Calu3 (cell line): ENCODE measurements at regions not wholly inside any gene's neighbourhood (a gene's known extent, or its start where the extent isn't known, plus 50 kb on each side); places are given as distances from the start of the nearest gene placed in this dataset.

Experiments used
- BruUV-seq: library from RNA; stranded (reverse); fragments of 400-500 nt; replicated peaks from 2 replicates; lab custom pipeline; 2021; lab: Mats Ljungman, UMichigan
- CTCF ChIA-PET: fragments of 300-600 bp; sonication (Branson Sonifier 250); formaldehyde crosslinking; loops from one replicate; lab custom pipeline; 2022; ENCODE audit warnings: antibody characterized with exemption; lab: Charles Lee
- DNase-seq: peaks from one replicate; pipeline ENCODE4 v3.0.0; 2022
- H3K27ac Mint-ChIP-seq: one replicate; pipeline ENCODE4 v1.8.0; 2022; ENCODE audit warnings: mixed read lengths; ENCODE audit not compliant: unreplicated experiment
- H3K27me3 Mint-ChIP-seq: one replicate; pipeline ENCODE4 v1.8.0; 2022; ENCODE audit warnings: mixed read lengths; ENCODE audit not compliant: unreplicated experiment
- H3K36me3 Mint-ChIP-seq: one replicate; pipeline ENCODE4 v1.8.0; 2022; ENCODE audit warnings: mild to moderate bottlenecking, moderate library complexity, mixed read lengths; ENCODE audit not compliant: insufficient read depth, unreplicated experiment
- H3K4me1 Mint-ChIP-seq: one replicate; pipeline ENCODE4 v1.8.0; 2022; ENCODE audit warnings: mild to moderate bottlenecking, low read depth, mixed read lengths; ENCODE audit not compliant: unreplicated experiment
- H3K4me3 Mint-ChIP-seq: one replicate; pipeline ENCODE4 v1.8.0; 2022; ENCODE audit warnings: mild to moderate bottlenecking, low read depth, moderate library complexity, mixed read lengths; ENCODE audit not compliant: unreplicated experiment
- H3K9me3 Mint-ChIP-seq: one replicate; pipeline ENCODE4 v1.8.0; 2022; ENCODE audit warnings: low read depth, mixed read lengths; ENCODE audit not compliant: unreplicated experiment
- intact Hi-C: fragments of 100-400 bp; cut with micrococcal nuclease; formaldehyde crosslinking; loops from one replicate; pipeline ENCODE4 v1.10.0; 2022; ENCODE audit not compliant: unreplicated experiment
- TF ChIP-seq, protein P1 (sequence below): fragments of 200-600 bp; IDR thresholded peaks from one replicate; pipeline ENCODE4 v1.8.0; 2022; ENCODE audit warnings: antibody characterized with exemption; ENCODE audit not compliant: unreplicated experiment

DNA sequence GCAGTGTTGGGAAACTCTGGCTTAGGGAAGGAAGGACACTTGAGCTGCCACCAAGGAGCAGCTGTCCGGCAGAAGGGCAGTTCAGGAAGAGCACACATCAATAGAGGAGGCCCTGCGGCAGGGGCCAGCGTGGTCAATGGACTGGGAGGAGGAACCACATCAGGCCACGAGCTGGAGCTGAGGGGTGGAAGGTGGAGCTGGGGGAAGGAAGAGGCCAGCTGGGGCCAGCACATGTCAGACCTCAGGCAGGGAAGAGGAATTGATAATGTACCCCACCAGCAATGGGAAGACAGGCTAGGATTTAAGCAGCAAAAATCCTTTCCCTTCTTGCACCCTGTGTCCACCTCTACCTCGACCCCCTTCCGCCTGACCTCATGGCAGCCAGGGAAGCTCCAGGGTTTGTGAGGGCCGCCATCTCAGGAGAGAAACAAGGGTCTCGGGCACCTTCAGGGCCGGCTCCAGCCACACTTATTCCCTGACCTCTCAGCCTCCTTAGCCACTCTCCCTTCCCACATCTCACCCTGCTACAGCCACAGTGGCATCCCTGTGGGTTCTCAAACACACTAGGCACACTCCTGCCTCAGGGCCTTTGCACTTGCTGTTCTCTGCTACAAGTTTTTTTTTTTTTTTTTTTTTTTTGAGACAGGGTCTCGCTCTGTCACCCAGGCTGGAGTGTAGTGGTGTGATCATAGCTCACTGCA is 157.8 kb upstream of the GRK3 start:
- H3K27me3 Mint-ChIP-seq, result peaks cover 10% of the 10 kb centered on the region
- no peak overlapping the region for H3K27ac Mint-ChIP-seq
- no peaks in the 10 kb centered on the region for H3K9me3 Mint-ChIP-seq
- no peak overlapping the region for H3K4me3 Mint-ChIP-seq
- H3K4me1 Mint-ChIP-seq, result peaks cover 22% of the 10 kb centered on the region
- DNase-seq, result no peak
- TF ChIP-seq, protein P1, sequence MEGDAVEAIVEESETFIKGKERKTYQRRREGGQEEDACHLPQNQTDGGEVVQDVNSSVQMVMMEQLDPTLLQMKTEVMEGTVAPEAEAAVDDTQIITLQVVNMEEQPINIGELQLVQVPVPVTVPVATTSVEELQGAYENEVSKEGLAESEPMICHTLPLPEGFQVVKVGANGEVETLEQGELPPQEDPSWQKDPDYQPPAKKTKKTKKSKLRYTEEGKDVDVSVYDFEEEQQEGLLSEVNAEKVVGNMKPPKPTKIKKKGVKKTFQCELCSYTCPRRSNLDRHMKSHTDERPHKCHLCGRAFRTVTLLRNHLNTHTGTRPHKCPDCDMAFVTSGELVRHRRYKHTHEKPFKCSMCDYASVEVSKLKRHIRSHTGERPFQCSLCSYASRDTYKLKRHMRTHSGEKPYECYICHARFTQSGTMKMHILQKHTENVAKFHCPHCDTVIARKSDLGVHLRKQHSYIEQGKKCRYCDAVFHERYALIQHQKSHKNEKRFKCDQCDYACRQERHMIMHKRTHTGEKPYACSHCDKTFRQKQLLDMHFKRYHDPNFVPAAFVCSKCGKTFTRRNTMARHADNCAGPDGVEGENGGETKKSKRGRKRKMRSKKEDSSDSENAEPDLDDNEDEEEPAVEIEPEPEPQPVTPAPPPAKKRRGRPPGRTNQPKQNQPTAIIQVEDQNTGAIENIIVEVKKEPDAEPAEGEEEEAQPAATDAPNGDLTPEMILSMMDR, result no peak
- intact Hi-C loops, result no loop called here
- CTCF ChIA-PET, result interaction anchor here (0.6 to 1.4 kb wide), 2 partner anchors 35 to 41 kb away, joined by 3 read pairs; no protein-coding TSS in a partner anchor
- peaks cover 26% of the 10 kb centered on the region for H3K36me3 Mint-ChIP-seq
- no TSS peak for BruUV-seq

DNA sequence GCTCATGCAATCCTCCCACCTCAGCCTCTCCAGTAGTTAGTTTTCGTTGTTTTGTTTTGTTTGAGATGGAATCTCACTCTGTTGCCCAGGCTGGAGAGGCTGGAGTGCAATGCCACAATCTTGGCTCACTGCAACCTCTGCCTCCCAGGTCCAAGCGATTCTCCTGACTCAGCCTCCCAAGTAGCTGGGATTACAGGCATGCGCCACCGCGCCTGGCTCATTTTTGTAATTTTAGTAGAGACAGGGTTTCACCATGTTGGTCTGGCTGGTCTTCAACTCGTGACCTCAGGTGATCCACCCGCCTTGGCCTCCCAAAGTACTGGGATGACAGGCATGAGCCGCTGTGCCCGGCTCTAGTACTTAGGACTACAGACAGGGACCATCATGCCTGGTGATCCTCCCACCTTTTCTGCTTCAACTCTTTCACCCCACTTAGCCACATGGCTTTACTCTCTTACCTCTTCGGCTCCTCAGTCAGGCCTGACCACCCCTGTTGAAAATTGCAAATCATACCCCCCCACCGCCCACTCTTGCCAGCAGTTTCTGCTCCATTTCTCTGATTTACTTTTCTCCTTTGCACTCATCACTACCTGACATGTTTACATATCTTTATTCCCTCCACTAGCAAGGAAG is 157.1 kb upstream of the GRK3 start:
- intact Hi-C loops, result no loop called here
- no TSS peak for BruUV-seq
- H3K27me3 Mint-ChIP-seq, result peaks cover 17% of the 10 kb centered on the region
- peaks cover 16% of the 10 kb centered on the region for H3K4me1 Mint-ChIP-seq
- DNase-seq, result no peak
- H3K27ac Mint-ChIP-seq, result no peak overlapping the region
- H3K4me3 Mint-ChIP-seq, result no peak overlapping the region
- no peaks in the 10 kb centered on the region for H3K9me3 Mint-ChIP-seq
- CTCF ChIA-PET, result interaction anchor here (0.6 kb wide), 1 partner anchor 36 kb away, joined by 3 read pairs; no protein-coding TSS in a partner anchor
- TF ChIP-seq, protein P1, result no peak
- H3K36me3 Mint-ChIP-seq, result peaks cover 26% of the 10 kb centered on the region

DNA sequence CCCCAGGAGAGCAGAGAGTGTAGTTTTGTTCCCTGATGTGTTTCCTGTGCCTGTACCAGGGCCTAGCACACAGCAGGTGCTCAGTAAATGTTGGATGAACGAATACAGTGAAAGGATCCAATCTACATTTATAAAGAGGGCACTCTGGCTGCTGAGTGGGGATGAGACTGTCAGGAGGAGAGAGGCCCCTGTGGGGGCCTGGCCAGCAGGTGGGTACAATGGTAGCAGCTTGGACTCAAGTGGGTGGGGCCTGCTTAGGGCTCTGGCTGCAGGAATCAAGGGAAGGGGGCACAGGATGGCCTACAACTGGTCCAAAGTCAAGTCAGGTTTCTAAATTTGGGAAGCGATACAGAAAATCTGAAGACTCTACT is 156.6 kb upstream of the GRK3 start:
- intact Hi-C loops, result no loop called here
- Mint-ChIP-seq H3K27me3 (peaks cover 22% of the 10 kb centered on the region), H3K4me1 (peaks cover 12% of the 10 kb centered on the region), H3K9me3 (peaks cover 2% of the 10 kb centered on the region), H3K4me3 (no peak overlapping the region), H3K36me3 (peaks cover 26% of the 10 kb centered on the region), H3K27ac (no peak overlapping the region)
- DNase-seq, result no peak
- TF ChIP-seq, protein P1, result no peak
- CTCF ChIA-PET, result no interaction called here
- BruUV-seq, result no TSS peak

DNA sequence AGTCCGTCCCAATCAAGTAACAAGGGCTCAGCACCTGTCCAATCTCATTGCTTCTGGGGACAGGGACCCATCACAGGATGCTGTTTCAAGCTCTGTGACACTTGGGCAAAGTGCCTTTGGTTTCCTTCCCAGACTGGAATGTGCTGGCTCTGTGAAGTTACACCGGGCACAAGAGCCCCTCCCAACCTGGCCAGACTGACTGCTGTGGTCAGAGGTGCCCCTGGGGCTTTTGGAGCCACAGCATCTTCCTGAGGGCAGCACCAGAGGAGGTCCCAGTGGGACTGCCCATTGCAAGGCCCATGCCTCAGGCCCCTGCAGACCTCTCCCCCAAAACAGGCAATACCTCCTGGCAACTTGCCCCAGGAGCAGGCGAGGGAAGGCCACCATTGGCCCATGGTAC is 155.2 kb upstream of the GRK3 start:
- H3K36me3 Mint-ChIP-seq, result peaks cover 17% of the 10 kb centered on the region
- no TSS peak for BruUV-seq
- CTCF ChIA-PET, result no interaction called here
- H3K4me1 Mint-ChIP-seq, result peaks cover under 1% of the 10 kb centered on the region
- DNase-seq, result no peak
- peaks cover 34% of the 10 kb centered on the region for H3K27me3 Mint-ChIP-seq
- H3K4me3 Mint-ChIP-seq, result no peak overlapping the region
- TF ChIP-seq, protein P1, result no peak
- intact Hi-C loops, result no loop called here
- peaks cover 2% of the 10 kb centered on the region for H3K9me3 Mint-ChIP-seq
- no peak overlapping the region for H3K27ac Mint-ChIP-seq
